GM23338 (cell line): ENCODE measurements at regions not wholly inside any gene's neighbourhood (a gene's known extent, or its start where the extent isn't known, plus 50 kb on each side); places are given as distances from the start of the nearest gene placed in this dataset.

Experiments used
- ATAC-seq: fragments of 200-7000 bp; cut with Tn5 transposase; 3 replicates; pipeline ENCODE4 v1.9.1; 2020
- DNase-seq: peaks from one replicate; pipeline ENCODE4 v3.0.0-alpha.2; 2015; ENCODE audit warnings: low spot score
- H2AFZ ChIP-seq: fragments of 200-600 bp; sonication (generic); 2 replicates; pipeline ENCODE4 v1.8.0; 2016; ENCODE audit warnings: antibody characterized with exemption, mild to moderate bottlenecking, moderate library complexity
- H3F3A ChIP-seq: fragments of 200-600 bp; sonication (generic); replicated peaks from 2 replicates; pipeline ENCODE4 v1.8.0; 2017; ENCODE audit warnings: antibody characterized with exemption, mixed run types, low read depth
- H3K27ac ChIP-seq: fragments of 200-600 bp; sonication (generic); 2 replicates; pipeline ENCODE4 v1.6.1; 2016; ENCODE audit warnings: low read depth
- H3K27me3 ChIP-seq: fragments of 200-600 bp; sonication (generic); 2 replicates; pipeline ENCODE4 v1.8.0; 2016; ENCODE audit warnings: mild to moderate bottlenecking, mixed run types, moderate library complexity; ENCODE audit not compliant: insufficient read depth
- H3K36me3 ChIP-seq: fragments of 200-600 bp; sonication (generic); 2 replicates; pipeline ENCODE4 v1.8.0; 2016; ENCODE audit warnings: mild to moderate bottlenecking; ENCODE audit not compliant: insufficient read depth
- H3K4me1 ChIP-seq: fragments of 200-600 bp; sonication (generic); 2 replicates; pipeline ENCODE4 v1.8.0; 2016; ENCODE audit warnings: mild to moderate bottlenecking, moderate library complexity; ENCODE audit not compliant: insufficient read depth
- H3K4me2 ChIP-seq: fragments of 200-600 bp; sonication (generic); 2 replicates; pipeline ENCODE4 v1.7.1; 2017; ENCODE audit warnings: mixed run types
- H3K4me3 ChIP-seq: fragments of 200-600 bp; sonication (generic); 2 replicates; pipeline ENCODE4 v1.6.1; 2016; ENCODE audit warnings: mixed run types
- H3K79me2 ChIP-seq: fragments of 200-600 bp; sonication (generic); replicated peaks from 2 replicates; pipeline ENCODE4 v1.8.0; 2017; ENCODE audit warnings: mild to moderate bottlenecking; ENCODE audit not compliant: insufficient read depth
- H3K9me2 ChIP-seq: fragments of 200-600 bp; sonication (generic); 2 replicates; pipeline ENCODE4 v1.8.0; 2017; ENCODE audit not compliant: insufficient read depth
- H4K20me1 ChIP-seq: fragments of 200-600 bp; sonication (generic); replicated peaks from 2 replicates; pipeline ENCODE4 v1.8.0; 2017; ENCODE audit warnings: mild to moderate bottlenecking; ENCODE audit not compliant: insufficient read depth
- H3K27ac Mint-ChIP-seq: 2 replicates; pipeline ENCODE4 v1.8.0; 2020; ENCODE audit warnings: inconsistent platforms, mild to moderate bottlenecking, moderate library complexity, mixed read lengths
- H3K27me3 Mint-ChIP-seq: 3 replicates; pipeline ENCODE4 v1.8.0; 2022; ENCODE audit warnings: low read depth, mild to moderate bottlenecking, moderate library complexity, mixed read lengths, inconsistent platforms; ENCODE audit not compliant: insufficient read depth, poor library complexity
- H3K36me3 Mint-ChIP-seq: 3 replicates; pipeline ENCODE4 v1.8.0; 2021; ENCODE audit warnings: low read depth, mild to moderate bottlenecking, inconsistent platforms, moderate library complexity, mixed read lengths
- H3K4me1 Mint-ChIP-seq: 3 replicates; pipeline ENCODE4 v1.8.0; 2020; ENCODE audit warnings: mild to moderate bottlenecking, inconsistent platforms, mixed read lengths
- H3K4me3 Mint-ChIP-seq: 3 replicates; pipeline ENCODE4 v1.8.0; 2021; ENCODE audit warnings: moderate library complexity, mild to moderate bottlenecking, inconsistent platforms, mixed read lengths
- H3K9me3 Mint-ChIP-seq: 3 replicates; pipeline ENCODE4 v1.8.0; 2020; ENCODE audit warnings: moderate library complexity, mild to moderate bottlenecking, inconsistent platforms, mixed read lengths
- ETS1 ChIP-seq: IDR thresholded peaks from 2 replicates; pipeline ENCODE4 v1.6.1; 2016; ENCODE audit warnings: antibody characterized with exemption
- EZH2phosphoT487 ChIP-seq: fragments of 200-600 bp; sonication (generic); IDR thresholded peaks from one replicate; pipeline ENCODE4 v1.8.1; 2018; ENCODE audit warnings: antibody characterized with exemption; ENCODE audit not compliant: unreplicated experiment
- JUNB ChIP-seq: IDR thresholded peaks from one replicate; pipeline ENCODE4 v1.6.1; 2016; ENCODE audit warnings: antibody characterized with exemption; ENCODE audit not compliant: unreplicated experiment
- POLR2AphosphoS5 ChIP-seq: IDR thresholded peaks from 2 replicates; pipeline ENCODE4 v1.6.1; 2016; ENCODE audit warnings: antibody characterized with exemption, low read depth
- STAT1 ChIP-seq: IDR thresholded peaks from one replicate; pipeline ENCODE4 v1.6.1; 2016; ENCODE audit warnings: antibody characterized with exemption; ENCODE audit not compliant: unreplicated experiment
- ZNF331 ChIP-seq: fragments of 250-450 bp; sonication (Bioruptor Pico); IDR thresholded peaks from 2 replicates; pipeline ENCODE4 v1.5.0; 2020; ENCODE audit warnings: low read depth, mild to moderate bottlenecking, moderate library complexity
- ZNF462 ChIP-seq: fragments of 250-450 bp; sonication (Bioruptor Pico); IDR thresholded peaks from 2 replicates; pipeline ENCODE4 v1.5.0; 2020; ENCODE audit warnings: mild to moderate bottlenecking, moderate library complexity

- Mint-ChIP-seq H3K4me3 (no peak overlapping the region), H3K27me3 (peaks cover 7% of the 10 kb centered on the region), H3K9me3 (peaks cover 5% of the 10 kb centered on the region; the same call in 1 of the 3 replicates), H3K27ac (no peak overlapping the region), H3K4me1 (peaks cover 16% of the 10 kb centered on the region), H3K36me3 (no peaks in the 10 kb centered on the region; the same call in 2 of the 3 replicates)
- DNase-seq (peak; percentile 6), ATAC-seq (peak; percentile 67)
- H3K79me2 ChIP-seq, result no peaks in the 10 kb centered on the region
- H3K27ac ChIP-seq, result no peak overlapping the region
- H3K36me3 ChIP-seq, result no peaks in the 10 kb centered on the region
- H3F3A ChIP-seq, result no peaks in the 10 kb centered on the region
- H3K4me1 ChIP-seq, result no peaks in the 10 kb centered on the region
- no peaks in the 10 kb centered on the region for H3K27me3 ChIP-seq
- peaks cover 4% of the 10 kb centered on the region; the same call in 1 of the 2 replicates for H3K9me2 ChIP-seq
- H4K20me1 ChIP-seq, result no peaks in the 10 kb centered on the region
- peak overlapping the region; percentile 38; the same call in 1 of the 2 replicates for H2AFZ ChIP-seq
- no peak overlapping the region for H3K4me2 ChIP-seq
- no peak overlapping the region for H3K4me3 ChIP-seq
- TF ChIP-seq ZNF331 (no peak), POLR2AphosphoS5 (no peak), EZH2phosphoT487 (no peak), STAT1 (no peak), ZNF462 (CRISPR knock-in tag) (no peak), ETS1 (no peak), JUNB (no peak)
Measured at GRCh38 chr2:100702438-100703109, 117.4 kb upstream of the NPAS2 start.
